Smooth muscle cell (in vitro differentiated cells): ENCODE measurements at regions not wholly inside any gene's neighbourhood (a gene's known extent, or its start where the extent isn't known, plus 50 kb on each side); places are given as distances from the start of the nearest gene placed in this dataset.

Experiments used
- DNase-seq: peaks from one replicate; lab custom pipeline; 2025; ENCODE audit not compliant: unreplicated experiment; lab: John Stamatoyannopoulos, UW
- H2AFZ ChIP-seq: fragments of 200-600 bp; sonication (generic); 2 replicates; pipeline ENCODE4 v1.6.0; 2016; ENCODE audit warnings: antibody characterized with exemption, low read depth, mild to moderate bottlenecking
- H3F3A ChIP-seq: fragments of 200-600 bp; sonication (generic); 2 replicates; pipeline ENCODE4 v1.6.0; 2017; ENCODE audit warnings: antibody characterized with exemption, low read depth
- H3K27ac ChIP-seq: fragments of 200-600 bp; sonication (generic); 2 replicates; pipeline ENCODE4 v1.5.1; 2016; ENCODE audit warnings: low read depth, mild to moderate bottlenecking
- H3K27me3 ChIP-seq: fragments of 200-600 bp; sonication (generic); 2 replicates; pipeline ENCODE4 v1.6.1; 2016; ENCODE audit warnings: low read depth, mild to moderate bottlenecking
- H3K36me3 ChIP-seq: fragments of 200-600 bp; sonication (generic); 2 replicates; pipeline ENCODE4 v1.5.1; 2016; ENCODE audit warnings: low read depth
- H3K4me1 ChIP-seq: fragments of 200-600 bp; sonication (generic); 2 replicates; pipeline ENCODE4 v1.5.1; 2016; ENCODE audit warnings: low read depth
- H3K4me2 ChIP-seq: fragments of 200-600 bp; sonication (generic); 2 replicates; pipeline ENCODE4 v1.6.0; 2016; ENCODE audit warnings: mild to moderate bottlenecking
- H3K4me3 ChIP-seq: fragments of 200-600 bp; sonication (generic); 2 replicates; pipeline ENCODE4 v1.5.1; 2016; ENCODE audit warnings: mild to moderate bottlenecking
- H3K79me2 ChIP-seq: fragments of 200-600 bp; sonication (generic); 2 replicates; pipeline ENCODE4 v1.6.0; 2016; ENCODE audit warnings: low read depth, mild to moderate bottlenecking
- H3K9ac ChIP-seq: fragments of 200-600 bp; sonication (generic); 2 replicates; pipeline ENCODE4 v1.6.0; 2016; ENCODE audit warnings: low read depth
- H3K9me3 ChIP-seq: fragments of 200-600 bp; sonication (generic); replicated peaks from 2 replicates; pipeline ENCODE4 v1.5.1; 2016; ENCODE audit warnings: low read depth
- H4K20me1 ChIP-seq: fragments of 200-600 bp; sonication (generic); 2 replicates; pipeline ENCODE4 v1.6.0; 2016; ENCODE audit warnings: low read depth
- WGBS: methylation state at CpG from one replicate; pipeline ENCODE4 v1.1.7; 2016; ENCODE audit warnings: low lambda C conversion rate; 5-methylcytosine and 5-hydroxymethylcytosine counted together
- TF ChIP-seq, protein P1 (sequence below): fragments of 200-600 bp; sonication (generic); IDR thresholded peaks from 2 replicates; pipeline ENCODE4 v1.5.1; 2017; ENCODE audit warnings: borderline replicate concordance, mild to moderate bottlenecking, antibody characterized with exemption; ENCODE audit not compliant: insufficient read depth, poor library complexity, severe bottlenecking

DNA sequence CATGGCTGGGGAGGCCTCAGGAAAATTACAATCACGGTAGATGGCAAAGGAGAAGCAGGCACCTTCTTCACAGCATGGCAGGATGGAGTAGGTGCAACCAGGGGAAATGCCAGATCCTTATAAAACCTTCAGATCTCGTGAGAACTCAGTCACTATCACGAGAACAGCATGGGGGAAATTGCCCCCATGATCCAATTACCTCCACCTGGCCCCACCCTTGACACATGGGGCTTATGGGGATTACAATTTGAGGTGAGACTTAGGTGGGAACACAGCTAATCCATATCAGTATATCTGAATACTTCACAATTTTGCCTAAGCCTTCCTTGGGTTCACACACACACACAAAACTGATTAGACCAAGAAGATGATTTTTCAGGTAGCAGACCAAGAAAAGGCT, 145.1 kb upstream of the COL1A2 start:
- WGBS: 89% methylated on average over 3 of the region's 3 CpGs

DNA sequence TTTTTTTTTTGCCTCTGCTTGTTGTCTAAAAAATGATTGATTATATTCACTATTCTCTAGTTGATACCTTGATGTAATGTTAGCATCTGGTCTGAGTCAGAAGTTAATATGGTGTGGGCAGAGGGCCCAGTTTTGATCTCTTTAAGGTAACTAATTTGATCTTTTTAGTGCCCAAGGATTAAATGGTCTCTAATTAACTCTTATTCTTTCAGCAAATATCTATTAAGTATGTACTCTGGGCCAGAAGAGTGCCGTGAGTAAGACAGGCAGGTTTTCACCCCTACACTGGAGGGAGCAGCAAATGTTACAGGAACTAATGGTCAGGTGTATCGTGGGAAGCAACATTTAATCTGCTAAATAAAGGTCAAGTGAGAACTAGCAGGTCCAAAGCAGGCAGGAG, 144.6 kb upstream of the COL1A2 start:
- no peaks in the 10 kb centered on the region for H3K79me2 ChIP-seq
- H3K4me3 ChIP-seq: no peak overlapping the region
- H3K9me3 ChIP-seq: no peaks in the 10 kb centered on the region
- H3F3A ChIP-seq: no peaks in the 10 kb centered on the region
- no peak for DNase-seq
- H3K9ac ChIP-seq: no peak overlapping the region
- H3K27me3 ChIP-seq: no peaks in the 10 kb centered on the region
- TF ChIP-seq, protein P1, sequence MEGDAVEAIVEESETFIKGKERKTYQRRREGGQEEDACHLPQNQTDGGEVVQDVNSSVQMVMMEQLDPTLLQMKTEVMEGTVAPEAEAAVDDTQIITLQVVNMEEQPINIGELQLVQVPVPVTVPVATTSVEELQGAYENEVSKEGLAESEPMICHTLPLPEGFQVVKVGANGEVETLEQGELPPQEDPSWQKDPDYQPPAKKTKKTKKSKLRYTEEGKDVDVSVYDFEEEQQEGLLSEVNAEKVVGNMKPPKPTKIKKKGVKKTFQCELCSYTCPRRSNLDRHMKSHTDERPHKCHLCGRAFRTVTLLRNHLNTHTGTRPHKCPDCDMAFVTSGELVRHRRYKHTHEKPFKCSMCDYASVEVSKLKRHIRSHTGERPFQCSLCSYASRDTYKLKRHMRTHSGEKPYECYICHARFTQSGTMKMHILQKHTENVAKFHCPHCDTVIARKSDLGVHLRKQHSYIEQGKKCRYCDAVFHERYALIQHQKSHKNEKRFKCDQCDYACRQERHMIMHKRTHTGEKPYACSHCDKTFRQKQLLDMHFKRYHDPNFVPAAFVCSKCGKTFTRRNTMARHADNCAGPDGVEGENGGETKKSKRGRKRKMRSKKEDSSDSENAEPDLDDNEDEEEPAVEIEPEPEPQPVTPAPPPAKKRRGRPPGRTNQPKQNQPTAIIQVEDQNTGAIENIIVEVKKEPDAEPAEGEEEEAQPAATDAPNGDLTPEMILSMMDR: no peak
- no peaks in the 10 kb centered on the region for H4K20me1 ChIP-seq
- H3K4me1 ChIP-seq: no peaks in the 10 kb centered on the region
- no peak overlapping the region for H3K4me2 ChIP-seq
- WGBS: 91% methylated on average over 2 of the region's 2 CpGs
- H3K36me3 ChIP-seq: no peaks in the 10 kb centered on the region
- H3K27ac ChIP-seq: no peak overlapping the region
- no peak overlapping the region for H2AFZ ChIP-seq

More for the DNA sequence above, 145.1 kb upstream of the COL1A2 start:
- DNase-seq: no peak
- H3K4me2 ChIP-seq: no peak overlapping the region
- H3K9ac ChIP-seq: no peak overlapping the region
- no peak overlapping the region for H3K4me3 ChIP-seq
- H3K36me3 ChIP-seq: no peaks in the 10 kb centered on the region
- H2AFZ ChIP-seq: no peak overlapping the region
- H3K79me2 ChIP-seq: no peaks in the 10 kb centered on the region
- H4K20me1 ChIP-seq: no peaks in the 10 kb centered on the region
- no peaks in the 10 kb centered on the region for H3K4me1 ChIP-seq
- H3K27ac ChIP-seq: no peak overlapping the region
- TF ChIP-seq, protein P1: no peak
- no peaks in the 10 kb centered on the region for H3K9me3 ChIP-seq
- no peaks in the 10 kb centered on the region for H3F3A ChIP-seq
- no peaks in the 10 kb centered on the region for H3K27me3 ChIP-seq

DNA sequence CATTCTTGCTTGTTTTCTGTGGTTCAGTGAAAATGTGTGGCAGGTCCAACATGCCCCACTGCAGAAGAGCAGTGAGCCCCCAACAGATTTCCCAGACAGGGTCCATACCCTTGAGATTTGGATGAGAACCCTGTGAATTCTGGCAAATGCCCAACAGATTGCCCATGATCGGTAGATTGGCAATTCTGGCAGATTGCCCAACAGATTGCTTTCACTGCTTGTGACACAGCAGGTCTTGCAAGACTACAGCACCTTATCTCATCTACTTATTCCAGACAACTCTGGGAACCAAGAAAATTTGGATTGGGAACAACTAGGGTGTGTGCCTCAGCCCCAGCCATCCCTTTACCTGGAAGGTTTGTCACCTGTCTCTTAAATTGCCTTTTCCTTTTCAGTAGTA, 143.7 kb upstream of the COL1A2 start:
- Histone ChIP-seq H3K79me2 (no peaks in the 10 kb centered on the region), H3K4me2 (no peak overlapping the region), H3K9ac (no peak overlapping the region), H2AFZ (no peak overlapping the region), H3K27me3 (no peaks in the 10 kb centered on the region), H3K9me3 (no peaks in the 10 kb centered on the region), H3F3A (no peaks in the 10 kb centered on the region), H3K27ac (no peak overlapping the region), H4K20me1 (no peaks in the 10 kb centered on the region), H3K4me3 (no peak overlapping the region), H3K36me3 (no peaks in the 10 kb centered on the region), H3K4me1 (no peaks in the 10 kb centered on the region)
- WGBS: 94% methylated on average over 1 of the region's 1 CpG
- no peak for DNase-seq
- TF ChIP-seq, protein P1: no peak

DNA sequence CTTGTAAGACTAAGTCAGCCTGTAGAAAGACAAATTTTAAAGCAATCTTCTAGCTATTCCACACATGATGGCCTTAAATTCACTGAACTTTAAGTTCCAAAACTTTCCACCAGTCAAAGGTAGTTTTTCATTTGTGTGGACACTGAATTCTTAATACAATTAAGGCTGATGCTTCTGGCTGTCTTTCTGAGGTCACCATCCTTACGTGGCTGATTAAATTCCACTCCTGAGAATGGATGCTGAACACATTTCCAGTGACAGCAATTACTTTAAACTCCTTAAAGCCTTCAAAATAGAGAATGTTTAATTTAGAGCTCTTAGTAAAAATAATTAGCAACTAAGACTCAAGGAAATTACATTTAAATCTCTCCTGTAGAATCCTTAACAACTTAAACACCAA, 142.6 kb upstream of the COL1A2 start:
- Histone ChIP-seq H3K9me3 (no peaks in the 10 kb centered on the region), H3K9ac (no peak overlapping the region), H3K4me2 (no peak overlapping the region), H3K27me3 (no peaks in the 10 kb centered on the region), H2AFZ (no peak overlapping the region), H3K79me2 (no peaks in the 10 kb centered on the region), H3K4me3 (no peak overlapping the region), H3K27ac (no peak overlapping the region), H3F3A (no peaks in the 10 kb centered on the region), H4K20me1 (no peaks in the 10 kb centered on the region), H3K36me3 (no peaks in the 10 kb centered on the region), H3K4me1 (no peaks in the 10 kb centered on the region)
- TF ChIP-seq, protein P1: no peak
- DNase-seq: no peak
- 74% methylated on average over 1 of the region's 1 CpG for WGBS
